HG02973 (cell line): ENCODE measurements at regions not wholly inside any gene's neighbourhood (a gene's known extent, or its start where the extent isn't known, plus 50 kb on each side); places are given as distances from the start of the nearest gene placed in this dataset.
"Not testable (repeated sequence)": the region's sequence is repeated elsewhere in the genome, so short reads cannot be mapped to it uniquely, and the experiment has no call there.

Source experiments
- ATAC-seq: cut with Tn5 transposase; IDR thresholded peaks from one replicate; pipeline ENCODE4 v1.9.1; 2021; ENCODE audit warnings: moderate library complexity; ENCODE audit not compliant: unreplicated experiment

GRCh38 chr18:29779096-29779495 is 1263.4 kb downstream of the DSC3 start:
- no peak for ATAC-seq

- ATAC-seq: no peak
These were observed 1289.2 kb downstream of the DSC3 start for GRCh38 chr18:29753379-29753778.

GRCh38 chr18:29749704-29750103 is 1292.8 kb downstream of the DSC3 start:
- ATAC-seq: no peak

- ATAC-seq: no peak
These were observed 1301.1 kb downstream of the DSC3 start for GRCh38 chr18:29741461-29741860.

GRCh38 chr18:29737620-29738019 is 1304.9 kb downstream of the DSC3 start:
- ATAC-seq: no peak

GRCh38 chr18:29737190-29737589 is 1305.4 kb downstream of the DSC3 start:
- ATAC-seq: no peak

GRCh38 chr18:29730073-29730472 is 1312.5 kb downstream of the DSC3 start:
- no peak for ATAC-seq

- ATAC-seq: no peak
These were observed 1315.9 kb downstream of the DSC3 start for GRCh38 chr18:29726646-29727045.

GRCh38 chr18:29723486-29723885 is 1319.1 kb downstream of the DSC3 start:
- not testable (repeated sequence) for ATAC-seq

GRCh38 chr18:29715960-29716359 is 1326.6 kb downstream of the DSC3 start:
- ATAC-seq: not testable (repeated sequence)

- ATAC-seq: no peak
These were observed 1329.8 kb downstream of the DSC3 start for GRCh38 chr18:29712785-29713184.

- ATAC-seq: no peak
These were observed 1330.6 kb downstream of the DSC3 start for GRCh38 chr18:29711932-29712331.

GRCh38 chr18:29693334-29693733 is 1349.2 kb downstream of the DSC3 start:
- no peak for ATAC-seq

GRCh38 chr18:29681578-29681977 is 1361.0 kb downstream of the DSC3 start:
- no peak for ATAC-seq

- no peak for ATAC-seq
These were observed 1378.1 kb downstream of the DSC3 start for GRCh38 chr18:29664278-29665036.

GRCh38 chr18:29661924-29662323 is 1380.6 kb downstream of the DSC3 start:
- no peak for ATAC-seq

- no peak for ATAC-seq
These were observed 1381.8 kb downstream of the DSC3 start for GRCh38 chr18:29660777-29661176.

GRCh38 chr18:29653671-29654215 is 1388.8 kb downstream of the DSC3 start:
- ATAC-seq: no peak

GRCh38 chr18:29652797-29653196 is 1389.7 kb downstream of the DSC3 start:
- ATAC-seq: no peak

GRCh38 chr18:29651122-29651680 is 1391.3 kb downstream of the DSC3 start:
- ATAC-seq: no peak

- ATAC-seq: no peak
These were observed 1393.7 kb downstream of the DSC3 start for GRCh38 chr18:29648891-29649290.

GRCh38 chr18:29647700-29648099 is 1394.8 kb downstream of the DSC3 start:
- ATAC-seq: no peak
